ENCODE measurements at regions not wholly inside any gene's neighbourhood (a gene's known extent, or its start where the extent isn't known, plus 50 kb on each side); places are given as distances from the start of the nearest gene placed in this dataset.
A peak's percentile ranks its signal among the peaks of the same experiment; 100 is the strongest.

DNA sequence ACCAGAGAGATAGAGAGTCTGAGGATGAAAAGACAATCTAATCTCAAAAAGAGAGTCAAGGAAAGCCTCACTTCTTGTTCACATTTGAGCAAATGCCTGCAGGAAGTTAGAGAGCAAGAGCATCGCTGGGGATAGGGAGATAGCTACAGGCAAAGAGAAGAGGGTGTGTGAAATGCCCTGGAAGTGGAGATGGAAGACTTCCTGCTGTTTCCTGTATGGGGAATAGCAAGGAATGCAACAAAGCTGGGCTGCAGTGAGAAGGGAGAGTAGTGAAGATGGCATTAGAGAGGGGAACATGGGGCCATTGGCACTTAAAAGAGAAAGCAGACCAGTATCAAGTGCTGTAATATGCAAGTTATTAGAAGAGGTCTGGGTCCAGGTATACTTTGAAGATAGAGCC, 488.6 kb downstream of the METTL4 start:
- DNase-seq, result no peak

GRCh38 chr18:2083691-2084090, 487.6 kb downstream of the METTL4 start:
- DNase-seq, result no peak

DNA sequence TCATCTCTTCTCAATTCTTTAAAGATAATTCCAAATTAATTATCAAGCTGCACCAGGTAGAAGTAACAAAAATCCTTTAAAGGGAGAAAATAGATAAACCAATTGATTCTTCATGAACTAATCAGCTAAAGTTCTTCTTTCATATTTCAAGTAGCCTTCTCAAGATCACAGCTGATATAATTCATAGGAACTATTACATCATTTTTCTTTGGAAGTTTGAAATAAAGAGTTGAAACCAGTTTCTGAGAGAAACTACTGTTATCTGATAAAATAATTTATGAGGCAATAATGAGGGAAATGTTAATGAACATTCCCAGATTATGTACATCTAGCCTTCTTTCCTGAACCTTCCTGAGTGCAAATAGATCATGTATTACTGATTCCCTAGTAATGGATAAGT, 484.9 kb downstream of the METTL4 start:
- DNase-seq, result no peak

GRCh38 chr18:2087877-2088673, 483.2 kb downstream of the METTL4 start:
- DNase-seq, result no peak

DNA sequence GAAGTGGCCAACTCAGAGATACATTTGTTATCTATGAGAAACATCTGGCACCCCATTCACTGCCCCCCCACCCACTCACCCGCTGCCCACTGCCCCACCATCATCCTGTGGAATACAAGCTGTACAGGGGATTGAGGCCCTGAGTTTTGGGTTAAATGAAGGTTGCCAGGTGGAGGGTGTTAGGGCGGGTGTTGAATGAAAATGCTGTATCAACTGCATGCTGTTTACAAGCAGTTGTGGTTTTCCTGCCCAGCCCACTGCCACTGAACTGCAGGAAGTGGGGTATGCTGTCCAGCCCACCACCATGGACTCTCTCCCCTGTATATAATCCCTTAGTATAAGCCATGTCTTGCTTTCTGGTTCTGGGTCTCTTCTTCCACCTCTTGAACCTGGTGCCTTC, 481.9 kb downstream of the METTL4 start:
- no peak for DNase-seq

GRCh38 chr18:2091937-2092336, 479.4 kb downstream of the METTL4 start:
- DNase-seq, result no peak

GRCh38 chr18:2096551-2096950, 474.8 kb downstream of the METTL4 start:
- DNase-seq, result no peak

DNA sequence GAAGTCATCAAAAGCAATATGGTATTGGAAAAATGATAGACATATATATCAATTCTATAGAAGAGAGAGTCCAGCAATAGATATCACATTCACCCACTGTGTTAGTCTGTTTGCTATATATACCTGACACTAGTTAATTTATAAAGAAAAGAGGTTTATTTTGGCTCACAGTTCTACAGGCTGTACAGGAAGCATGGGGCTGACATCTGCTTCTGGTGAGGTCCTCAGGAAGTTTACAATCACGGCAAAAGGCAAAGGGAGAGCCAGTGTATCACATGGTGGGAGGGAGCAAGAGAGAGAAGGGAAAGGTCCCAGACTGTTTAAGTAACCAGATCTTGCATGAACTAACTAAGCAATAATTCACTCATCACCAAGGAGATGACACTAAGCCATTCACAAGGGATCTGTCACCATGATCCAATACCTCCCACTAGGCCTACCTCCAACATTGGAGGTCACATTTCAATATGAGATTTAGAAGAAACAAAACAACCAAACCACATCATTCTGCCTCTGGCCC, 470.6 kb downstream of the METTL4 start:
- DNase-seq, result no peak

- DNase-seq, result no peak
These were observed 469.3 kb downstream of the METTL4 start for GRCh38 chr18:2102022-2102421.

- no peak for DNase-seq
These were observed 468.0 kb downstream of the METTL4 start for GRCh38 chr18:2103299-2103698.

GRCh38 chr18:2104620-2105462, 466.5 kb downstream of the METTL4 start:
- peak in 3 of 4 experiments; percentile 0 to 17 (median 1) for DNase-seq

GRCh38 chr18:2108591-2108990, 462.7 kb downstream of the METTL4 start:
- DNase-seq, result no peak

- DNase-seq, result no peak
These were observed 459.8 kb downstream of the METTL4 start for GRCh38 chr18:2111456-2111855.

- DNase-seq, result no peak
These were observed 458.8 kb downstream of the METTL4 start for GRCh38 chr18:2112435-2113045.

- DNase-seq, result no peak
These were observed 457.0 kb downstream of the METTL4 start for GRCh38 chr18:2114289-2114688.

DNA sequence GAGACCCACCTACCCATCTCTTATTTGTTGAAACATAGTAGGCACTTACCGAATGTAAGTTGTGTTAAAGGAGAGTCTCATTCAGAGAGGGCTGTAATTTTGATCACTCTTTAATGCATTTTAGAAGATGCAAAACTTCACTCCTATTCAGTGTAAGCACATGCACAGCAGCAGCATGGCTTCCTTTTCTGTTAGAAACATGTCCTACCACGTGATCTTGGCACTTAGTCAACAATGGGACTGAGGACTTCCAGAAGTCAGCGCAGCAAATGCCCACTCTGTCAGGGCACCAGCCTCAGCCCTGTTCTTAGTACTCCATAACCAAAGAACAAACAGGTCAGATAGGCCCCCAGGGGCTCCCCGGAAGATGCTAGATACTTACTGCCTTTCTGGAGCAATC, 456.5 kb downstream of the METTL4 start:
- no peak for DNase-seq

DNA sequence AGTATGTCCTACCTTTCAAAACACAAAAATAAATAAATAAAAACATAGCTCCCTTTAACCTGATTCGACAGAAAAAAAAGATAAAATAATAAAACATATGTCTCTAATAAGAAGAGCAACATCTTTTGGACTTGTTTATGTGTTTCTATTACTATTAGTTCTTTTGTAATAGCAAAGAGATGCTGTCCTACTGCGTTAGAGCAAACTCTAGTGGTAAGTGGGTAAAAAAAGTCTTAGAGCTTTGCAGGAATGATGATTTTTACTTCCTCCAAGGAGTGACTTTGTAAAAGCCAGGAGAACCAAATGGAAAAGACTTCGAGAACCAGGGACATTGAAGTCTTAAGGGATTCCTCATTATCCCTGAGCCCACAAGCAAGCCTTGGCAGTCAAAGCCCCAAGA, 450.1 kb downstream of the METTL4 start:
- no peak for DNase-seq

- DNase-seq, result no peak
These were observed 448.2 kb downstream of the METTL4 start for GRCh38 chr18:2123077-2123476.

DNA sequence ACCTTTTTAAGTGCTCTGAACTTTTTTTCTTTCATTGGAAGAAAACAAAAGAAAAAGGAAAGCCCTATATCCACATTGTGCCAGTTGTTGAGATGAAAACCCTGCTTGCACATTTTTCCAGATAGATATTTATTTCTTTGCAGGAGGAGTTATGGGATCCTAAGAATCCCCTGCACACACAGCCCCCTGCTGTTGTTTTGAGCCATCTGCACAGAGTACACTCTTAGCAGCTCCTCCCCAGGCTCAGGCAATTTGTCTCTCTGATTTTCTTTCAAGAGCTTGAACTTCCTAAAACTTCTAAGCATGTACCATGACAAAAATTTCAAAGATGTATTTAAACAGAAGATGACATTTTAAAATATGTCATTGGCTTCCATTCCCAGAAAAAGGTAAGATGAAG, 436.9 kb downstream of the METTL4 start:
- no peak for DNase-seq

- no peak for DNase-seq
These were observed 436.0 kb downstream of the METTL4 start for GRCh38 chr18:2135309-2135708.

DNA sequence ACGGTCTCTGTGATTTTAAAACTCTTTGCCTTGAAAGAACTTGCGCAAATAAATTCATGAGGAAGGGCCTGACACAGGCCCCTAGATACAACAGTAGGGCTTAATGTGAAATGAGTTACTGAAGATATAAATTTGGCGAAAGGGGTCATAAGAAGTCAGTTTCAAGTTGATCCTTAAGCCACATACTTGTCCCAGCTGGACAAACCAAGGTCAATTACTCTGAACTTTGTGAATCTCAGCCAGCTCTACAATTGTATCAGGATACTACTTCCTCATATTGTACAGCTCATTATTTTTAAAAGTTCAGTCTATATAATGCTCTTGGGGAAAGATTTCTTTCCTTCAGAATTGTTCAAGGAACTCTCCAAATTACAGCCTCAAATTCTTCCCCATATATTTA, 432.8 kb downstream of the METTL4 start:
- no peak for DNase-seq

DNA sequence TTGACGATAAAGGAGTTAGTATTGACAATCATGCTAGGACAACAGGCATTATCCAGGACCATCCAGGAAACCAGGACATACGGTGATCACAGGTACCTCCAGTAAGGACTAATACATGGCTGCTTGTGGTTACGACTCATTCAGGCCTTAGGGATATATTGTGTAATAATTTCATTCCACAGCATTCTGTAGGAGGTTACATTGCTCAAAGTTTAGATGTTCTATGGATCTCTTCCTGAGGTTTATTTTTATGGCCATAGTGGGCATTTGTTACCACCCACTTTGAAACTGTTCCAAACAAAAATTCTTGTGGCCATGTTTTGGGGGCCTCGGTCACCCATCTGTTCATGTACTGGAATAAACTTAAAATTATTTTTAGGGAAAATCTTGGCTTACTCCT, 431.6 kb downstream of the METTL4 start:
- DNase-seq, result no peak

DNA sequence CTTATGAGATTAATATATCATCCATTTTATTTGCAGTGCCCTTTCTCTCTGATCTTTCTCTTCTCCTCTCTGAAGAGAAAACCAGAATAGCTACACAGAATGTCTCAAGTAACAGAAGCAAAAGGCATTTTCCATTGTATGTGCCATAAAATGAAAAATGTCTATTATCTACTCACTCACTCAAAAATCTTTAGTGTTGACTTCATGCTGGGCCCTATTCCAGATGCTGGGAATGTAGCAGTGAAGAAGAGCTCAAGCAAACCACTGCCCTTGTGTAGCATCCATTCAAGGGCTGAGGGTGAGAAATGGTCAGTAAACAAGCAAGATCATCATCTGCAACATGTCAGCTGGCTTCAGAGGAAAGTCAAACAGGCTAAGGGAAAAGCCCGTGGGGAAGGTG, 427.7 kb downstream of the METTL4 start:
- no peak for DNase-seq

- no peak for DNase-seq
These were observed 426.5 kb downstream of the METTL4 start for GRCh38 chr18:2144811-2145210.
